GM21447 (cell line): ENCODE measurements at regions not wholly inside any gene's neighbourhood (a gene's known extent, or its start where the extent isn't known, plus 50 kb on each side); places are given as distances from the start of the nearest gene placed in this dataset.
"Not testable (repeated sequence)": the region's sequence is repeated elsewhere in the genome, so short reads cannot be mapped to it uniquely, and the experiment has no call there.

Source experiments
- ATAC-seq: cut with Tn5 transposase; IDR thresholded peaks from one replicate; pipeline ENCODE4 v1.9.1; 2021; ENCODE audit not compliant: unreplicated experiment

- no peak for ATAC-seq
Measured at GRCh38 chr3:15851735-15852134, 54.0 kb upstream of the ANKRD28 start.

- peak; percentile 71 for ATAC-seq
Measured at GRCh38 chr3:15858547-15859506, 61.0 kb upstream of the ANKRD28 start.

- peak; percentile 77 for ATAC-seq
Measured at GRCh38 chr3:15859507-15860013, 61.8 kb upstream of the ANKRD28 start.

- peak; percentile 38 for ATAC-seq
Measured at GRCh38 chr3:15860014-15860934, 62.5 kb upstream of the ANKRD28 start.

GRCh38 chr3:15861163-15861562, 63.4 kb upstream of the ANKRD28 start:
- no peak for ATAC-seq

- ATAC-seq = no peak
Measured at GRCh38 chr3:15872807-15873206, 75.0 kb upstream of the ANKRD28 start.

- no peak for ATAC-seq
Measured at GRCh38 chr3:15873415-15873814, 75.6 kb upstream of the ANKRD28 start.

GRCh38 chr3:15875016-15875689, 77.4 kb upstream of the ANKRD28 start:
- ATAC-seq = no peak

GRCh38 chr3:15876669-15877068, 78.9 kb upstream of the ANKRD28 start:
- ATAC-seq = no peak

- no peak for ATAC-seq
Measured at GRCh38 chr3:15877813-15878212, 80.0 kb upstream of the ANKRD28 start.

- not testable (repeated sequence) for ATAC-seq
Measured at GRCh38 chr3:15879787-15880186, 82.0 kb upstream of the ANKRD28 start.

- ATAC-seq = no peak
Measured at GRCh38 chr3:15882577-15882976, 84.8 kb upstream of the ANKRD28 start.

GRCh38 chr3:15884132-15884531, 86.4 kb upstream of the ANKRD28 start:
- ATAC-seq = no peak

- no peak for ATAC-seq
Measured at GRCh38 chr3:15886521-15886920, 88.7 kb upstream of the ANKRD28 start.

GRCh38 chr3:15887261-15887660, 89.5 kb upstream of the ANKRD28 start:
- no peak for ATAC-seq

GRCh38 chr3:15889936-15890335, 92.2 kb upstream of the ANKRD28 start:
- no peak for ATAC-seq

GRCh38 chr3:15892311-15893227, 94.8 kb upstream of the ANKRD28 start:
- no peak for ATAC-seq

GRCh38 chr3:15894382-15894781, 96.6 kb upstream of the ANKRD28 start:
- ATAC-seq = no peak

GRCh38 chr3:15896500-15896899, 98.7 kb upstream of the ANKRD28 start:
- no peak for ATAC-seq

- ATAC-seq = no peak
Measured at GRCh38 chr3:15899388-15899787, 101.6 kb upstream of the ANKRD28 start.
